HG03066 (cell line): ENCODE measurements at regions not wholly inside any gene's neighbourhood (a gene's known extent, or its start where the extent isn't known, plus 50 kb on each side); places are given as distances from the start of the nearest gene placed in this dataset.

Experiments
- ATAC-seq: cut with Tn5 transposase; IDR thresholded peaks from one replicate; pipeline ENCODE4 v1.9.1; 2021; ENCODE audit warnings: low read depth; ENCODE audit not compliant: unreplicated experiment

GRCh38 chr18:27838225-27838624 is 338.7 kb downstream of the CDH2 start:
- ATAC-seq, result no peak

- no peak for ATAC-seq
Measured at GRCh38 chr18:27826101-27826500, 350.8 kb downstream of the CDH2 start.

- no peak for ATAC-seq
Measured at GRCh38 chr18:27825689-27826088, 351.2 kb downstream of the CDH2 start.

GRCh38 chr18:27824841-27825681 is 351.9 kb downstream of the CDH2 start:
- no peak for ATAC-seq

GRCh38 chr18:27824275-27824674 is 352.7 kb downstream of the CDH2 start:
- no peak for ATAC-seq

- ATAC-seq, result no peak
Measured at GRCh38 chr18:27823053-27823452, 353.9 kb downstream of the CDH2 start.

- no peak for ATAC-seq
Measured at GRCh38 chr18:27808683-27809082, 368.2 kb downstream of the CDH2 start.

- no peak for ATAC-seq
Measured at GRCh38 chr18:27803957-27804356, 373.0 kb downstream of the CDH2 start.

GRCh38 chr18:27797484-27797883 is 379.4 kb downstream of the CDH2 start:
- ATAC-seq, result peak; percentile 73

- ATAC-seq, result no peak
Measured at GRCh38 chr18:27794181-27794926, 382.6 kb downstream of the CDH2 start.

GRCh38 chr18:27793013-27793785 is 383.7 kb downstream of the CDH2 start:
- no peak for ATAC-seq

- ATAC-seq, result no peak
Measured at GRCh38 chr18:27789406-27789805, 387.5 kb downstream of the CDH2 start.

- no peak for ATAC-seq
Measured at GRCh38 chr18:27787547-27787946, 389.4 kb downstream of the CDH2 start.

GRCh38 chr18:27785815-27786471 is 391.0 kb downstream of the CDH2 start:
- ATAC-seq, result no peak

GRCh38 chr18:27780061-27780745 is 396.7 kb downstream of the CDH2 start:
- no peak for ATAC-seq

- ATAC-seq, result no peak
Measured at GRCh38 chr18:27778925-27779324, 398.0 kb downstream of the CDH2 start.

- ATAC-seq, result no peak
Measured at GRCh38 chr18:27778441-27778840, 398.5 kb downstream of the CDH2 start.

GRCh38 chr18:27772081-27772480 is 404.8 kb downstream of the CDH2 start:
- no peak for ATAC-seq

- ATAC-seq, result no peak
Measured at GRCh38 chr18:27771571-27771970, 405.4 kb downstream of the CDH2 start.

- no peak for ATAC-seq
Measured at GRCh38 chr18:27769152-27769551, 407.8 kb downstream of the CDH2 start.
